ENCODE measurements at regions not wholly inside any gene's neighbourhood (a gene's known extent, or its start where the extent isn't known, plus 50 kb on each side); places are given as distances from the start of the nearest gene placed in this dataset.

DNA sequence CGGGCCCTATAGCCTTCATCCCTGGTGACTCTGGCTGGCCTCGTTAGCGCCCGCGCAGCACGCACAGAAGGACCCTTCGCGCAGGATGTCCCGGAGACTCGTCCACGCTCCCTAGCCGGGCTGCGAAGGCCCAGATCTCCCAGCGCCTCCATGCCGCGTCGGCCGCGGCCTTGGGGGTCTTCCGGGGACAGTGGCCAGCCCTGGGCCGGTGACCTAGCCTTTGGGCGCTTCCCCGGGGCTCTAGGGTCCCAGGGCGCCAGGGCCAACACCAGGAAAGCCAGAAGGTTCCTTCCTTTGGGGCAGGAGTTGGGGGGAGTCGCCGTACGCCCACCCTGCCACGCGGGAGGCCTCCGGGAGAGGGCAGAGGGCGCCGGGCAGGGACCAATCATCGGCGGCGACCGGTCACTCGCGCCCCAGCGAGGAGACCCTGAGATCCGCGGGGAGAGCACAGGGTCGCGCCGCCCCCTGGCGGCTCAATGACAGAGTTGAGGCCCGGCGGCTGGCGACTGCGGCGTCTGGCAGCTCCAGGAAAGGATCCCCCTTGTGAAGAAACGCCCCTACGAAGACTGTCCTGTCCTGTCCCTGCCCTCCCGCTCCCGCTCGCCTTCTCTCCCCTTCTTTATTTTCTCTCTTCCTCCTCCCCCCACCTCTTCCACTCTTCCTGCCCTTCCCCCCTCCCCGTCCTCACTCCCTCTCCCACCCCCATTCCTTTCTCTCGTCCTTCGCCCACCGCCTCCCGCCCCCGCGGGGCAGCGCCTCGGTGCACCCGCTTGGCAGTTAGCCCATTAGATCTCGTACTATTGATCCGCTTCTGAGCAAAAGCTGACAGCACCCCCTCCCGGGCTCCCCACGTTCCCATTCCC, 62.3 kb upstream of the LBX1 start:
- H3K4me3 ChIP-seq (ENCODE audit: insufficient read depth, low read depth, low read length): peak overlapping the region; percentile 50
- peaks cover 78% of the 10 kb centered on the region for H3K27me3 ChIP-seq (ENCODE audit: control insufficient read depth, insufficient read depth, low read length)
- no peaks in the 10 kb centered on the region for H3K36me3 ChIP-seq (replicated peaks; ENCODE audit: control insufficient read depth, insufficient read depth, low read length)
- peak; percentile 94 for DNase-seq

DNA sequence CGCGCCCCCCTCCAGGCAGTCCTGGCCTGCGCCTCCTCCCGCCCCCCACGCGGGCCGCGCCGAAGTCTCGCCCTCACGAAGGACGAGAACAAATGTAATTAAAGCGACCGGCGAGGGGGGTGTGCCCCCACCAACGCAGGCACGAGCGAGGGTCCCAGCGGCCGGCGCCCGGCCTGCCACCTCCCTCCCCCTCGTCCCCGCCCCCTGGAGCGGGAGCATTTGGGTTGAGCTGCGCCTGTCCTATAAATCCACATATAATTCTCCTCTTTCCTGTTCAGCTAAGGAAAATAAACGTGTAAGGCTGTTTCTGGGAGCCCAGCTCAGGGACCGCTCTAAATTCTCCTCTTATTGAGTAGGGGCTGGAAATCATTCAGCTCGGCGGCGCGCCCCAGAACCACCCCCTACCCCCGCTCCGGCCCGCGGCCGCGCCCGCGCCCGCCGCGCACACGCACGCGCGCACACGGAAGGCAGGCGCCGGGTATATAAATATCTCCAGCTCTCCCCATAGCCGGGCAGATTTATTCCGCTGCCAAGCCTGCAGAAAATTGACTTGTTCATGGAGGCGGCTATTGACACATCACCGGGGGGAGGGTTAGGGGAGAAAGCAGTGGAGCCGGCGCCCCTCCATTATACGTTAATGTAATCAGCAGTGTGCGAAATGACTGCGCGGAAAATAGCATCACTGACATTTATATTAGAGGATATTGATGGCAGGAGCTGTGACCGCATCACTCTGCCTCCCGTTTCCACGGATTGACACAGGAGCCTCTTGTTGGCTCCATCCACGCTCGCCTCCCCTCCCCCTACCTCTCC, 61.6 kb upstream of the BTRC start:
- peaks cover 77% of the 10 kb centered on the region for H3K27me3 ChIP-seq (ENCODE audit: control insufficient read depth, insufficient read depth, low read length)
- H3K36me3 ChIP-seq (replicated peaks; ENCODE audit: control insufficient read depth, insufficient read depth, low read length): no peaks in the 10 kb centered on the region
- H3K4me3 ChIP-seq (ENCODE audit: insufficient read depth, low read depth, low read length): peak overlapping the region; percentile 50
- peak; percentile 74 for DNase-seq

DNA sequence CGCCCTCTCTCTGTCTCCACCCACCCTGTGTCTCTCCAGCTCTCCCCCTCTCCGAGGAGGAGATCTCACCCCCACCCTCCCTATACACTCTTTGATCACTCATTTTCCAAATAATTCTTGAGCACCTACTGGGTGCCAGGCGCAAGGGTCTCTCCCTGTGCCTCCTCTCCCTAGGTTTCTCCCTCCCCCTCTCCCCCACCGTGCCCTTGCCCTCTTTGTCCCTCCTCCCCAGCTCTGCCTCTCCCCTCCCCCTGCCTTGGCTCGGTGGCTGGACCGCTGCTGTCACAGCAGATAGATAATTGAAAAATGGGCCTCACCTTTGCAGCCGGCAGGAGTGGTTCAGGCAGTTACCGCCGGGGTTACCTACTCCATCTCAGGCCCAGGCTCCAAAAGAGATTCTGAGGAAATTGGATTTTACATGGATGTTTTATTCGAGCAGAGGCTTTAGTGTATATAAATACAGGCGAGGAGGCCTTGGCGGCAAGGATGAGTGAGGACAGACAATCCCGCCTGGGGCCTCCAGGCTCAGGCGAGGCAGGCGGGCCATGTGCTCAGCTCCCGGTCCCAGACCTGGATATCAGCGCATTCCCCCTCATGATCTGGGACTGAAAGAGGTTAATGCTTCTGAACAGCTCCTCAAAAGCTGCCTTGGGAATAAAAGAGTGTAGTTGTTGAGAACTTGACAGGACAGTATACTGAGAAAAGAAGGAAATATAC, 60.8 kb upstream of the BTRC start:
- peak; percentile 69 for DNase-seq
- Histone ChIP-seq H3K36me3 (replicated peaks; ENCODE audit: control insufficient read depth, insufficient read depth, low read length) (no peaks in the 10 kb centered on the region), H3K27me3 (ENCODE audit: control insufficient read depth, insufficient read depth, low read length) (peaks cover 72% of the 10 kb centered on the region), H3K4me3 (ENCODE audit: insufficient read depth, low read depth, low read length) (peak overlapping the region; percentile 50)

DNA sequence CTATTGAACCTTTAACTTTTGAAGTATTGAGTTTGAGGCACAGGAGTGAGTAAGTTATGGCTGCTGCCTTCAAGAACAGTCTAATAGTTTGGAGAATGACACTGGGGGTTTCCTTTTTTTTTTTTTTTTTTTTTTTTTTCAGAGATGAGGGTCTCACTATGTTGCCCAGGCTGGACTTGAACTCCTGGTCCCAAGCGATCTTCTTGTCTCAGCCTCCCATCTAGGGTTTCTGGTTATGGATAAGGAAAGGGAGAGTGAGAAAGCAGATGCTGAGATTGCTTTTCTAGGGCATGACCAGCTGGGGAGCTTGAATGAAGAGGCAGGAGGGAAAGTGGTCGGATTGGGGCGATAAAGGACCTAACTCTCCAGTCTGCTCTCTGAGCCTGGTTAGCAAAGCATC, 59.9 kb upstream of the BTRC start:
- Histone ChIP-seq H3K4me3 (ENCODE audit: insufficient read depth, low read depth, low read length) (no peak overlapping the region), H3K27me3 (ENCODE audit: control insufficient read depth, insufficient read depth, low read length) (peaks cover 70% of the 10 kb centered on the region), H3K36me3 (replicated peaks; ENCODE audit: control insufficient read depth, insufficient read depth, low read length) (no peaks in the 10 kb centered on the region)
- no peak for DNase-seq

DNA sequence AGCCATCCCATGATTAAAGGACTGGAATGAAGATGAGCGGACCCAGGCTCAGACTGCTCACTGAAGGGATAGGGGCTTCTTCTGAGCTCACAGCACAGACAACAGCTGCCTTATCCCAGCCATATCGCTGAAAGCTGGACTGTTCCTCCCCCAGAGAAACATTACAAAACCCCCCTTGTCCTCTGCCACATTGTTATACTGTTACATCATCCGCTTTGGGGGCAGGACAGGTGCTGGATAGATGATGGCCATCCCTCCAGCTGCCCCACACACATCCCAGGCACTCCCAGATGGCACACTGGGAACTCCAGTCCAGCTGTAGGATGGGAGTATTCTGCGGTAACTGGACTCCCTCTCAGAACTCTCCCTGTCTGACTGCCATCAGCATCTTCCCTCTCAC, 58.7 kb upstream of the BTRC start:
- H3K27me3 ChIP-seq (ENCODE audit: control insufficient read depth, insufficient read depth, low read length): peaks cover 61% of the 10 kb centered on the region
- no peak overlapping the region for H3K4me3 ChIP-seq (ENCODE audit: insufficient read depth, low read depth, low read length)
- no peaks in the 10 kb centered on the region for H3K36me3 ChIP-seq (replicated peaks; ENCODE audit: control insufficient read depth, insufficient read depth, low read length)
- DNase-seq: no peak

DNA sequence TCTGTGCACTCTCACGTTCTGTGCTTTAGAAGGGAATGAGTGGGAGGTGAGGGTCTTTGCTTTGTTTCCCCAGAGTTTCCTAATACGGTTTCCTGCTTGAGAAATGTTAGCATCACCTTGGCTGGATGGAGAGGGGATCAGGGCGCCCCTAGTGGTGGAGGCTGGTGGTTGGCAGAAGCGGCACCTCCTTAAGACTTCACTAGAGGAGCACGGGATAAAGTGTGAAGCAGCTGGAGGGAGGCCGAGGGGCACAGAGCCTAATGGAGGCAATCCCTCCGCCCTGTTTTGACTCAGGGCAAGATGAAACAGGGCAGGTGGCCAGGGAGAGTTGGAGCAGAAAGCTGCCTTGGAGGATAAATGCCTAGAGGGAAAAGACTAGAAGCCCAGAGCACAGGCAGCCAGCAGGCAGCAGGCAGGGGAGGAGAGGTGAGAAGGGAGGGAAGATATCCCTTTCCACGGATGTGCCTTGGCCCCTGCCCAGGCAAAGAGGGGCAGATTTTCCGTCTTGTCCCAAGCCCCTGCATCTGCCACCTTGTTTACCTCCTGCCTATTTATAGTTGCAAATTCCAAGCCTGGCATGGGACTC, 56.0 kb upstream of the BTRC start:
- H3K4me3 ChIP-seq (ENCODE audit: insufficient read depth, low read depth, low read length): no peak overlapping the region
- H3K27me3 ChIP-seq (ENCODE audit: control insufficient read depth, insufficient read depth, low read length): peaks cover 36% of the 10 kb centered on the region
- peak; percentile 81 for DNase-seq
- no peaks in the 10 kb centered on the region for H3K36me3 ChIP-seq (replicated peaks; ENCODE audit: control insufficient read depth, insufficient read depth, low read length)

DNA sequence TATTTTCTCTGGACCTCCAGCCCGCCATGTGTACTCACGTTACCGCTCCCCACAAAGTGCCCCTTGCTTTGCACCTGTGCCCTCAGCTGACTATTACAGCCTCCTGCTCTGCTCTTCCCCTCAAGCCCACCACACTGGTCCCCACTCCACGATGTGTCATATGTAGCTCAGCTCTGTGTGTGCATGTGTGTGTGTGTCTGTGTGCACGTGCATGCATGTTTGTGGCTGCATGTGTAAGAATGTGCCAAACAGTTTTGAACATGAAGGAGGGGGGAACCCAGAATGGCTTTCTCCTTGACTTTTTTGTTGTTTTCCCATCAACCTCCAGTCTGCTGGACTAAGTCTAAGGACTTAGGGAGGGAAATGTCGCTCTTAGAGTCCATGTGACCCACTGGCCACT, 54.8 kb upstream of the BTRC start:
- Histone ChIP-seq H3K27me3 (ENCODE audit: control insufficient read depth, insufficient read depth, low read length) (peaks cover 24% of the 10 kb centered on the region), H3K36me3 (replicated peaks; ENCODE audit: control insufficient read depth, insufficient read depth, low read length) (no peaks in the 10 kb centered on the region), H3K4me3 (ENCODE audit: insufficient read depth, low read depth, low read length) (no peak overlapping the region)
- no peak for DNase-seq

DNA sequence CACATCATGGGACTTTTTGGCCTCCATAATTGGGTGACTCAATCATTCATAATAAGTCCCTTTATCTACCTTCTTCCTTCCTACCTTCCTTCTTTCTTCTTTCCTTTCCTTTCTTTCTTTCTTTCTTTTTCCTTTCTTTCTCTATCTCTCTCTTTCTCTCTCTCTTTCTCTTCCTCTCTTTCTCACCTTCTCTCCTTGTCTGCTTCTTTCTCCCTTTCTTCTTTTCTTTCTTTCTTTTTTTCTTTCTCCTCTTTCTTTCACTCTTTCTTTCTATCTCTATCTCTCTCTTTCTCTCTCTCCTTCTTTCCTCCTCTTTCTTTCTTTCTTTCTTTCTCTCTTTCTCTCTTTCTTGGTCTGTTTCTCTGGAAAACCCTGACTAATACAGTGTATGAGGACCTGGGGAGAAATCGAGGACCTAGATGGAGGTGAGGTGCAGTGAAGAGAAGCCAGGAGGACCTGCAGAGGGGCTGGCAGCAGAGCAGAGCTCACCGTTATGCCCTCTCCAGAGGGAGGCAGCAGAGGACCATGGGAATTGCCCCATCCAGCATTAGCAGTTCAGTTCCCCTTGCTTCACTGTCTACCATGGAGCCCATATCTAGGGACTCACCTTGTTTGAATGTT, 52.7 kb upstream of the BTRC start:
- peaks cover 13% of the 10 kb centered on the region for H3K27me3 ChIP-seq (ENCODE audit: control insufficient read depth, insufficient read depth, low read length)
- H3K4me3 ChIP-seq (ENCODE audit: insufficient read depth, low read depth, low read length): no peak overlapping the region
- H3K36me3 ChIP-seq (replicated peaks; ENCODE audit: control insufficient read depth, insufficient read depth, low read length): no peaks in the 10 kb centered on the region
- peak; percentile 68 for DNase-seq

DNA sequence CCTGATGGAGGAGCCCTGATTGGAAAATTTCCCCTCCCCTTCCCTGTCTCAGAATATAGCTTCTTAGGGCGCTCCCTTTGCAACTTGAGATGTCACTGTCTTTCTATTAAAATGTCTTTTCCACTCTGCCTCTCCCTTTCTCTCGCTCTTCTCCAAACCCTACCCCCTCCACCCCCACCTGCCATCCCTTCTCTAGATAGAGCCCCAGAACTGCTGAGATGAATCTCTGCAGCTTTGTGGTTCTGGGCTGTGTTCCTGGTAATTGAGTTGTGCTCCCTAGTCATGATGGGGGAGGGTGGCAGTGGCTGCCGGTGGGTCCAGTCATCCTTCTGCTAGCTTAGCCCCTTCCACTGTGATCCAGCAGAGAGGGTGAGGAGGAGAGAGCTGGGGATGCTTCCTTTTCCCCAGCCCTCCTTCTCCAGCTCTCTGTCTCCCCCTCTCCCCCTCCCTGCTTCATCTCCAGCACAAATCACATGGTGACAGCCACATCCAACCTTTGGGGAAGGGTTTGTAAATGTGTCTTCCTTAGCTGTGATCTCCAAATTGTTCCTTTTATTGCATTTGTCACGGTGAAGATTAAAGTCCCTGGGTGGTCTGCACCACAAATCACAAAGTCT, 50.8 kb upstream of the BTRC start:
- DNase-seq: no peak
- Histone ChIP-seq H3K4me3 (ENCODE audit: insufficient read depth, low read depth, low read length) (no peak overlapping the region), H3K27me3 (ENCODE audit: control insufficient read depth, insufficient read depth, low read length) (peaks cover 7% of the 10 kb centered on the region), H3K36me3 (replicated peaks; ENCODE audit: control insufficient read depth, insufficient read depth, low read length) (no peaks in the 10 kb centered on the region)

Measured in H7 (cell line).